ENCODE measurements at regions not wholly inside any gene's neighbourhood (a gene's known extent, or its start where the extent isn't known, plus 50 kb on each side); places are given as distances from the start of the nearest gene placed in this dataset.

DNA sequence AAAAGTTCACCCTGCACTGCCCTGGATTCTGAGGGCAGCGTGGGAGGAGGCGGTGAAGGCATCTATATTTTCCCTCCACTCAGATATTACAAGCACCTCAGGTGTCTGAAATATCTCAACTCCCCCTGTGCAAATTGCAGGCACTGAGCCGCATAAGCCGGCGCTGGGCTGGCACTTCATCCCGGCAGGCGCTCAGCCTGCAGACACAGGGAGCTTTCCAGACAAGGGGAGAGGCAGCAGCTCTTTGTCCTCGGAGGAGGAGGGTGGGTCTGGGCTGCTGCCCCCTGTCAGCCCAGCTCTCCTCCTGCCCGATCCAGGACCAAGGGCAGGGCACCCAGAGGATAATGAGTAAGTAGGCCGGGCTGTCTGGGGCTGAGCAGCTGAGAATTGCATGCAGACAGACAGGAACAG, 189.3 kb upstream of the MYT1L start:
- TF ChIP-seq, protein P1, sequence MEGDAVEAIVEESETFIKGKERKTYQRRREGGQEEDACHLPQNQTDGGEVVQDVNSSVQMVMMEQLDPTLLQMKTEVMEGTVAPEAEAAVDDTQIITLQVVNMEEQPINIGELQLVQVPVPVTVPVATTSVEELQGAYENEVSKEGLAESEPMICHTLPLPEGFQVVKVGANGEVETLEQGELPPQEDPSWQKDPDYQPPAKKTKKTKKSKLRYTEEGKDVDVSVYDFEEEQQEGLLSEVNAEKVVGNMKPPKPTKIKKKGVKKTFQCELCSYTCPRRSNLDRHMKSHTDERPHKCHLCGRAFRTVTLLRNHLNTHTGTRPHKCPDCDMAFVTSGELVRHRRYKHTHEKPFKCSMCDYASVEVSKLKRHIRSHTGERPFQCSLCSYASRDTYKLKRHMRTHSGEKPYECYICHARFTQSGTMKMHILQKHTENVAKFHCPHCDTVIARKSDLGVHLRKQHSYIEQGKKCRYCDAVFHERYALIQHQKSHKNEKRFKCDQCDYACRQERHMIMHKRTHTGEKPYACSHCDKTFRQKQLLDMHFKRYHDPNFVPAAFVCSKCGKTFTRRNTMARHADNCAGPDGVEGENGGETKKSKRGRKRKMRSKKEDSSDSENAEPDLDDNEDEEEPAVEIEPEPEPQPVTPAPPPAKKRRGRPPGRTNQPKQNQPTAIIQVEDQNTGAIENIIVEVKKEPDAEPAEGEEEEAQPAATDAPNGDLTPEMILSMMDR (IDR thresholded peaks at IDR 0.05) = no peak
- ATAC-seq (no peak), DNase-seq (no peak)
- intact Hi-C loops (cut with DNase I, micrococcal nuclease) = no loop called here
- Histone ChIP-seq H3K4me1 (ENCODE audit: low read depth) (no peaks in the 10 kb centered on the region), H3K9me3 (peaks cover 7% of the 10 kb centered on the region), H3K36me3 (ENCODE audit: low read depth) (no peaks in the 10 kb centered on the region), H3K4me3 (no peak overlapping the region)

- intact Hi-C loops (cut with DNase I, micrococcal nuclease) = no loop called here
- Histone ChIP-seq H3K9me3 (peaks cover 7% of the 10 kb centered on the region), H3K36me3 (ENCODE audit: low read depth) (no peaks in the 10 kb centered on the region), H3K4me1 (ENCODE audit: low read depth) (no peaks in the 10 kb centered on the region), H3K4me3 (no peak overlapping the region)
- TF ChIP-seq, protein P1 (IDR thresholded peaks at IDR 0.05) = no peak
- no peak for DNase-seq
- no peak for ATAC-seq
Measured at GRCh38 chr2:2519381-2519780, 188.3 kb upstream of the MYT1L start.

- Histone ChIP-seq H3K4me3 (no peak overlapping the region), H3K4me1 (ENCODE audit: low read depth) (no peaks in the 10 kb centered on the region), H3K9me3 (no peaks in the 10 kb centered on the region), H3K36me3 (ENCODE audit: low read depth) (no peaks in the 10 kb centered on the region)
- TF ChIP-seq, protein P1 (IDR thresholded peaks at IDR 0.05) = no peak
- no peak for DNase-seq
- no peak for ATAC-seq
- intact Hi-C loops (cut with DNase I, micrococcal nuclease) = no loop called here
Measured at GRCh38 chr2:2517399-2517798, 186.3 kb upstream of the MYT1L start.

- Histone ChIP-seq H3K9me3 (no peaks in the 10 kb centered on the region), H3K4me1 (ENCODE audit: low read depth) (no peaks in the 10 kb centered on the region), H3K36me3 (ENCODE audit: low read depth) (no peaks in the 10 kb centered on the region), H3K4me3 (no peak overlapping the region)
- intact Hi-C loops (cut with DNase I, micrococcal nuclease) = no loop called here
- ATAC-seq (no peak), DNase-seq (no peak)
- TF ChIP-seq, protein P1 (IDR thresholded peaks at IDR 0.05) = no peak
Measured at GRCh38 chr2:2516386-2516785, 185.3 kb upstream of the MYT1L start.

- TF ChIP-seq, protein P1 (IDR thresholded peaks at IDR 0.05) = no peak
- intact Hi-C loops (cut with DNase I, micrococcal nuclease) = no loop called here
- Histone ChIP-seq H3K36me3 (ENCODE audit: low read depth) (no peaks in the 10 kb centered on the region), H3K4me3 (no peak overlapping the region), H3K9me3 (peaks cover 9% of the 10 kb centered on the region), H3K4me1 (ENCODE audit: low read depth) (no peaks in the 10 kb centered on the region)
- DNase-seq = no peak
- ATAC-seq = no peak
Measured at GRCh38 chr2:2512931-2513330, 181.9 kb upstream of the MYT1L start.

- ATAC-seq (no peak), DNase-seq (no peak)
- intact Hi-C loops (cut with DNase I, micrococcal nuclease) = no loop called here
- TF ChIP-seq, protein P1 (IDR thresholded peaks at IDR 0.05) = no peak
- no peak overlapping the region for H3K4me3 ChIP-seq
- H3K9me3 ChIP-seq = peaks cover 46% of the 10 kb centered on the region
- no peaks in the 10 kb centered on the region for H3K36me3 ChIP-seq (ENCODE audit: low read depth)
- H3K4me1 ChIP-seq (ENCODE audit: low read depth) = no peaks in the 10 kb centered on the region
Measured at GRCh38 chr2:2507417-2507997, 176.4 kb upstream of the MYT1L start.

Data from mucosa of descending colon (tissue), 3 donors.